ENCODE measurements at regions not wholly inside any gene's neighbourhood (a gene's known extent, or its start where the extent isn't known, plus 50 kb on each side); places are given as distances from the start of the nearest gene placed in this dataset.

- TF ChIP-seq CTCF (conservative IDR thresholded peaks at IDR 0.05 in 1 of 2, IDR thresholded peaks at IDR 0.05 in 1 of 2; ENCODE audit: low read depth in 1 of 2, low read length in 2 of 2) (no peak), EZH2 (IDR thresholded peaks at IDR 0.05; ENCODE audit: low read length, missing control alignments) (no peak)
These were observed 837.9 kb downstream of the OTOL1 start for GRCh38 chr3:162334537-162334936.
